Thyroid gland (tissue), 4 donors: ENCODE measurements at regions not wholly inside any gene's neighbourhood (a gene's known extent, or its start where the extent isn't known, plus 50 kb on each side); places are given as distances from the start of the nearest gene placed in this dataset.
"Not testable (repeated sequence)": the region's sequence is repeated elsewhere in the genome, so short reads cannot be mapped to it uniquely, and the experiment has no call there.

Source experiments
- DNase-seq, 2 donors: peaks; one replicate each; pipeline ENCODE4 v3.0.0-alpha.2; 2019
- H3K27ac ChIP-seq, 3 donors: fragments of 200-600 bp; sonication (generic); 1 replicate in 2 of 3; 2 replicates in 1 of 3; pipeline ENCODE4 v1.5.1; 2016 to 2019; ENCODE audit warnings: mild to moderate bottlenecking in 1 of 3, moderate library complexity in 1 of 3
- H3K27me3 ChIP-seq: fragments of 200-600 bp; sonication (generic); one replicate; pipeline ENCODE4 v1.5.1; 2019
- H3K36me3 ChIP-seq, 2 donors: fragments of 200-600 bp; sonication (generic); one replicate each; pipeline ENCODE4 v1.5.1; 2016 to 2019
- H3K4me1 ChIP-seq, 2 donors: fragments of 200-600 bp; sonication (generic); one replicate each; pipeline ENCODE4 v1.5.1; 2017 to 2019
- H3K4me3 ChIP-seq, 3 donors: fragments of 200-600 bp; sonication (generic); replicated peaks in 1 of 3; 1 replicate in 2 of 3; 2 replicates in 1 of 3; pipeline ENCODE4 v1.5.1; 2016; ENCODE audit warnings: mild to moderate bottlenecking in 1 of 3
- H3K9me3 ChIP-seq: fragments of 200-600 bp; sonication (generic); one replicate; pipeline ENCODE4 v1.5.1; 2017
- POLR2A ChIP-seq, 2 donors: fragments of 450-650 bp; IDR thresholded peaks; one replicate each; pipeline ENCODE4 v1.6.1; 2017; ENCODE audit warnings: antibody characterized with exemption in 2 of 2, mild to moderate bottlenecking in 2 of 2, moderate library complexity in 1 of 2
- WGBS, 2 donors: methylation state at CpG; one replicate each; pipeline ENCODE4 v1.1.5; 2017; 5-methylcytosine and 5-hydroxymethylcytosine counted together
- intact Hi-C: fragments of 100-400 bp; cut with DNase I; formaldehyde crosslinking; loops from one replicate; pipeline ENCODE4 v1.15.1; 2023
- TF ChIP-seq, protein P1 (sequence below), 6 experiments: fragments of 200-600 bp in 3 of 6; fragments of 450-650 bp in 3 of 6; sonication (generic) in 3 of 6; IDR thresholded peaks; one replicate each; pipeline ENCODE4 v1.5.1; 2016 to 2019; ENCODE audit warnings: antibody characterized with exemption in 6 of 6, mild to moderate bottlenecking in 2 of 6, inconsistent platforms in 1 of 6, moderate library complexity in 1 of 6

- intact Hi-C loops, result no loop called here
- no peak overlapping the region for H3K4me3 ChIP-seq
- TF ChIP-seq, protein P1, sequence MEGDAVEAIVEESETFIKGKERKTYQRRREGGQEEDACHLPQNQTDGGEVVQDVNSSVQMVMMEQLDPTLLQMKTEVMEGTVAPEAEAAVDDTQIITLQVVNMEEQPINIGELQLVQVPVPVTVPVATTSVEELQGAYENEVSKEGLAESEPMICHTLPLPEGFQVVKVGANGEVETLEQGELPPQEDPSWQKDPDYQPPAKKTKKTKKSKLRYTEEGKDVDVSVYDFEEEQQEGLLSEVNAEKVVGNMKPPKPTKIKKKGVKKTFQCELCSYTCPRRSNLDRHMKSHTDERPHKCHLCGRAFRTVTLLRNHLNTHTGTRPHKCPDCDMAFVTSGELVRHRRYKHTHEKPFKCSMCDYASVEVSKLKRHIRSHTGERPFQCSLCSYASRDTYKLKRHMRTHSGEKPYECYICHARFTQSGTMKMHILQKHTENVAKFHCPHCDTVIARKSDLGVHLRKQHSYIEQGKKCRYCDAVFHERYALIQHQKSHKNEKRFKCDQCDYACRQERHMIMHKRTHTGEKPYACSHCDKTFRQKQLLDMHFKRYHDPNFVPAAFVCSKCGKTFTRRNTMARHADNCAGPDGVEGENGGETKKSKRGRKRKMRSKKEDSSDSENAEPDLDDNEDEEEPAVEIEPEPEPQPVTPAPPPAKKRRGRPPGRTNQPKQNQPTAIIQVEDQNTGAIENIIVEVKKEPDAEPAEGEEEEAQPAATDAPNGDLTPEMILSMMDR (IDR thresholded peaks at IDR 0.05), result no peak
- no peak for TF ChIP-seq POLR2A (IDR thresholded peaks at IDR 0.05)
- H3K4me1 ChIP-seq, result no peaks in the 10 kb centered on the region
- no peak overlapping the region for H3K27ac ChIP-seq
- no peak for DNase-seq
- H3K36me3 ChIP-seq, result no peaks in the 10 kb centered on the region
- no peaks in the 10 kb centered on the region for H3K9me3 ChIP-seq
- H3K27me3 ChIP-seq, result no peaks in the 10 kb centered on the region
- 73 to 85% methylated on average over 4 of the region's 4 CpGs for WGBS, 2 donors
These were observed 202.3 kb upstream of the RASGEF1B start for GRCh38 chr4:81673961-81674360.

- H3K27me3 ChIP-seq, H3K27ac ChIP-seq, H3K36me3 ChIP-seq, H3K4me3 ChIP-seq, H3K9me3 ChIP-seq, intact Hi-C loops, DNase-seq: not testable (repeated sequence)
- 66 to 72% methylated on average over 7 of the region's 7 CpGs for WGBS, 2 donors
- H3K4me1 ChIP-seq, result peaks cover 13 to 15% of the 10 kb centered on the region in 2 donors
These were observed 196.6 kb upstream of the RASGEF1B start for GRCh38 chr4:81668328-81668727.

- Histone ChIP-seq H3K4me3 (no peak overlapping the region), H3K27ac (no peak overlapping the region), H3K27me3 (no peaks in the 10 kb centered on the region), H3K4me1 (peaks cover 16 to 19% of the 10 kb centered on the region in 2 donors), H3K36me3 (no peaks in the 10 kb centered on the region), H3K9me3 (no peaks in the 10 kb centered on the region)
- TF ChIP-seq, protein P1 (IDR thresholded peaks at IDR 0.05), result no peak
- no peak for TF ChIP-seq POLR2A (IDR thresholded peaks at IDR 0.05)
- DNase-seq, result no peak
- intact Hi-C loops, result no loop called here
- 70 to 75% methylated on average over 2 of the region's 2 CpGs for WGBS, 2 donors
These were observed 195.8 kb upstream of the RASGEF1B start for GRCh38 chr4:81667539-81667938.

GRCh38 chr4:81666491-81666890, 194.8 kb upstream of the RASGEF1B start:
- no peak overlapping the region for H3K4me3 ChIP-seq
- DNase-seq, result no peak
- TF ChIP-seq, protein P1 (IDR thresholded peaks at IDR 0.05), result no peak
- no peak for TF ChIP-seq POLR2A (IDR thresholded peaks at IDR 0.05)
- H3K4me1 ChIP-seq, result peaks cover 16 to 19% of the 10 kb centered on the region in 2 donors
- no peaks in the 10 kb centered on the region for H3K9me3 ChIP-seq
- H3K27ac ChIP-seq, result no peak overlapping the region
- intact Hi-C loops, result no loop called here
- H3K27me3 ChIP-seq, result no peaks in the 10 kb centered on the region
- no peaks in the 10 kb centered on the region for H3K36me3 ChIP-seq

DNA sequence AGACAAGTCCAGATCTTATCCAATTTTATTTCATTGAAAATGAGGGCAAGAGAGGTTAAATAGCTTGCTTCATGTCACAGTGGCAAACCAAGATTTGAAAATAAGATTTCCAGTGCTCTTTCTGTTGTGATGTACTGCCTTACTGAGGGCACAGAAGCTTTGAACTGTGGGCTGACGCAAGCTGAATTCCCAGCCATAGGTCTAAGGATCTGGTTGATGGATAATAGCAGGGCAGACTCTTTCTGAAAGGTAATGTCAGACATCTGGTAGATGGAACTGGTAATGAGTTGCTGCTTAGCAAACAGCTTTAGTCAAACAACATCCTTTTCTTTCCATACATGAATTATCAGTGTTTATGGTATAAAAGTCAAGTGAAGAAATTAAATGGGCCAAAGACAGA, 193.9 kb upstream of the RASGEF1B start:
- Histone ChIP-seq H3K27ac (no peak overlapping the region), H3K36me3 (no peaks in the 10 kb centered on the region), H3K4me3 (no peak overlapping the region), H3K9me3 (no peaks in the 10 kb centered on the region), H3K4me1 (peaks cover 16 to 19% of the 10 kb centered on the region in 2 donors), H3K27me3 (no peaks in the 10 kb centered on the region)
- TF ChIP-seq POLR2A (IDR thresholded peaks at IDR 0.05), result no peak
- TF ChIP-seq, protein P1 (IDR thresholded peaks at IDR 0.05), result no peak
- DNase-seq, result no peak
- 92 to 100% methylated on average over 1 of the region's 1 CpG for whole genome bisulfite sequencing, 2 donors
- intact Hi-C loops, result no loop called here

DNA sequence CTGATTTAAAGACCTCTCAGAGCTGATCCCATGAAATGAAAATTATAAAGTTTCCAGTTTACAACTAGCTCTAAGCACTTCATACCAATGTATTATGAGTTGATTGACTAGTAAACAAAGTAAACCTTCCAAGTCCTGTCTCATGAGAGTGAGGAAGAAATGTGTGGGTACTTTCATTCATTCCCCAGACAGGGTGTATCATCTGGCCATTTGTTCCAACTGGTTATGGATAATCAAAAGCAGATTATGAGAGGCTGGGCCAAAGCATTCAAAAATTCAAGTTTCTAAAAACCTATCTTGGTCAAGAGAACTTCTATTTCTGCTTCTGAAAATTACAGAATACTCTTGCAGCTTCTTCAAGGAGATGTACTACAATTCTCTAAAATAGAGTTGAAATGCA, 193.3 kb upstream of the RASGEF1B start:
- Histone ChIP-seq H3K27me3 (no peaks in the 10 kb centered on the region), H3K4me3 (no peak overlapping the region), H3K27ac (peak overlapping the region in 1 of 3 donors; percentile 67), H3K4me1 (peaks cover 16 to 19% of the 10 kb centered on the region in 2 donors), H3K9me3 (no peaks in the 10 kb centered on the region), H3K36me3 (no peaks in the 10 kb centered on the region)
- no peak for TF ChIP-seq POLR2A (IDR thresholded peaks at IDR 0.05)
- TF ChIP-seq, protein P1 (IDR thresholded peaks at IDR 0.05), result no peak
- intact Hi-C loops, result no loop called here
- no peak for DNase-seq
